ENCODE measurements at regions not wholly inside any gene's neighbourhood (a gene's known extent, or its start where the extent isn't known, plus 50 kb on each side); places are given as distances from the start of the nearest gene placed in this dataset.

- Histone ChIP-seq H3K79me2 (no peaks in the 10 kb centered on the region), H3K4me2 (no peak overlapping the region), H3K4me1 (ENCODE audit: insufficient read depth) (no peaks in the 10 kb centered on the region), H2AFZ (no peak overlapping the region), H3K9me2 (replicated peaks; ENCODE audit: insufficient read depth) (no peaks in the 10 kb centered on the region), H3K27me3 (no peaks in the 10 kb centered on the region), H3K27ac (no peak overlapping the region), H3K36me3 (replicated peaks; ENCODE audit: insufficient read depth, low read depth) (no peaks in the 10 kb centered on the region), H4K20me1 (ENCODE audit: insufficient read depth, poor library complexity, severe bottlenecking) (no peaks in the 10 kb centered on the region), H3K9me3 (ENCODE audit: low read depth) (no peaks in the 10 kb centered on the region), H3K4me3 (no peak overlapping the region)
- TF ChIP-seq EZH2phosphoT487 (IDR thresholded peaks at IDR 0.05; ENCODE audit: low read depth, severe bottlenecking, unreplicated experiment) (no peak), EZH2 (IDR thresholded peaks at IDR 0.05; ENCODE audit: borderline replicate concordance) (no peak), CTCF (IDR thresholded peaks at IDR 0.05; ENCODE audit: poor library complexity) (no peak)
- WGBS (ENCODE audit: low lambda C conversion rate, missing lambda C conversion rate), result 94% methylated on average over 5 of the region's 5 CpGs
- no peak for DNase-seq (ENCODE audit: low spot score)
Measured at GRCh38 chr13:89153941-89154340, 1482.8 kb downstream of the SLITRK5 start.

GRCh38 chr13:89163096-89163495 is 1491.9 kb downstream of the SLITRK5 start:
- no peaks in the 10 kb centered on the region for H4K20me1 ChIP-seq (ENCODE audit: insufficient read depth, poor library complexity, severe bottlenecking)
- WGBS (ENCODE audit: low lambda C conversion rate, missing lambda C conversion rate), result 93% methylated on average over 16 of the region's 16 CpGs
- H2AFZ ChIP-seq, result no peak overlapping the region
- no peaks in the 10 kb centered on the region for H3K9me3 ChIP-seq (ENCODE audit: low read depth)
- no peak overlapping the region for H3K4me2 ChIP-seq
- TF ChIP-seq EZH2 (IDR thresholded peaks at IDR 0.05; ENCODE audit: borderline replicate concordance) (no peak), CTCF (IDR thresholded peaks at IDR 0.05; ENCODE audit: poor library complexity) (no peak), EZH2phosphoT487 (IDR thresholded peaks at IDR 0.05; ENCODE audit: low read depth, severe bottlenecking, unreplicated experiment) (no peak)
- H3K27ac ChIP-seq, result no peak overlapping the region
- H3K27me3 ChIP-seq, result no peaks in the 10 kb centered on the region
- H3K36me3 ChIP-seq (replicated peaks; ENCODE audit: insufficient read depth, low read depth), result no peaks in the 10 kb centered on the region
- H3K9me2 ChIP-seq (replicated peaks; ENCODE audit: insufficient read depth), result no peaks in the 10 kb centered on the region
- DNase-seq (ENCODE audit: low spot score), result no peak
- H3K79me2 ChIP-seq, result no peaks in the 10 kb centered on the region
- no peak overlapping the region for H3K4me3 ChIP-seq
- H3K4me1 ChIP-seq (ENCODE audit: insufficient read depth), result no peaks in the 10 kb centered on the region

GRCh38 chr13:89165685-89166084 is 1494.5 kb downstream of the SLITRK5 start:
- TF ChIP-seq CTCF (IDR thresholded peaks at IDR 0.05; ENCODE audit: poor library complexity), result no peak
- TF ChIP-seq EZH2phosphoT487 (IDR thresholded peaks at IDR 0.05; ENCODE audit: low read depth, severe bottlenecking, unreplicated experiment), result no peak
- no peak for TF ChIP-seq EZH2 (IDR thresholded peaks at IDR 0.05; ENCODE audit: borderline replicate concordance)

GRCh38 chr13:89169951-89170350 is 1498.8 kb downstream of the SLITRK5 start:
- no peak for DNase-seq (ENCODE audit: low spot score)
- H3K27me3 ChIP-seq, result no peaks in the 10 kb centered on the region
- H3K9me2 ChIP-seq (replicated peaks; ENCODE audit: insufficient read depth), result no peaks in the 10 kb centered on the region
- H4K20me1 ChIP-seq (ENCODE audit: insufficient read depth, poor library complexity, severe bottlenecking), result no peaks in the 10 kb centered on the region
- H3K4me2 ChIP-seq, result no peak overlapping the region
- 91% methylated on average over 1 of the region's 1 CpG for WGBS (ENCODE audit: low lambda C conversion rate, missing lambda C conversion rate)
- H3K36me3 ChIP-seq (replicated peaks; ENCODE audit: insufficient read depth, low read depth), result no peaks in the 10 kb centered on the region
- no peaks in the 10 kb centered on the region for H3K4me1 ChIP-seq (ENCODE audit: insufficient read depth)
- H3K27ac ChIP-seq, result no peak overlapping the region
- no peaks in the 10 kb centered on the region for H3K79me2 ChIP-seq
- H2AFZ ChIP-seq, result no peak overlapping the region
- H3K9me3 ChIP-seq (ENCODE audit: low read depth), result no peaks in the 10 kb centered on the region
- TF ChIP-seq CTCF (IDR thresholded peaks at IDR 0.05; ENCODE audit: poor library complexity) (no peak), EZH2phosphoT487 (IDR thresholded peaks at IDR 0.05; ENCODE audit: low read depth, severe bottlenecking, unreplicated experiment) (no peak), EZH2 (IDR thresholded peaks at IDR 0.05; ENCODE audit: borderline replicate concordance) (no peak)
- H3K4me3 ChIP-seq, result no peak overlapping the region

More at GRCh38 chr13:89165685-89166084, 1494.5 kb downstream of the SLITRK5 start:
- Histone ChIP-seq H3K4me1 (ENCODE audit: insufficient read depth) (no peaks in the 10 kb centered on the region), H3K27ac (no peak overlapping the region), H3K36me3 (replicated peaks; ENCODE audit: insufficient read depth, low read depth) (no peaks in the 10 kb centered on the region), H3K9me2 (replicated peaks; ENCODE audit: insufficient read depth) (no peaks in the 10 kb centered on the region), H3K9me3 (ENCODE audit: low read depth) (no peaks in the 10 kb centered on the region), H4K20me1 (ENCODE audit: insufficient read depth, poor library complexity, severe bottlenecking) (no peaks in the 10 kb centered on the region), H3K4me3 (no peak overlapping the region), H3K4me2 (no peak overlapping the region), H3K27me3 (no peaks in the 10 kb centered on the region), H2AFZ (no peak overlapping the region), H3K79me2 (no peaks in the 10 kb centered on the region)
- DNase-seq (ENCODE audit: low spot score), result no peak
- WGBS (ENCODE audit: low lambda C conversion rate, missing lambda C conversion rate), result 96% methylated on average over 1 of the region's 1 CpG
